CD14-positive monocyte (primary cell): ENCODE measurements at regions not wholly inside any gene's neighbourhood (a gene's known extent, or its start where the extent isn't known, plus 50 kb on each side); places are given as distances from the start of the nearest gene placed in this dataset.

ENCODE experiments used
- DNase-seq, 3 donors: peaks; one replicate each; pipeline ENCODE4 v3.0.0-alpha.2; 2011 to 2022
- H2AFZ ChIP-seq: 2 replicates; pipeline ENCODE4 v1.6.0; 2012; ENCODE audit warnings: mild to moderate bottlenecking, low read depth, low read length, inconsistent platforms; ENCODE audit not compliant: insufficient read depth, poor library complexity, severe bottlenecking
- H3K27ac ChIP-seq, 2 donors: 1 replicate in 1 of 2; 2 replicates in 1 of 2; pipeline ENCODE4 v1.5.1; 2012 to 2013; ENCODE audit warnings: low read length in 2 of 2, control low read depth in 1 of 2, inconsistent platforms in 1 of 2, low read depth in 1 of 2, mild to moderate bottlenecking in 1 of 2
- H3K27me3 ChIP-seq, 2 donors: one replicate each; pipeline versions ENCODE4 v1.6.0 to v1.6.1; 2011 to 2013; ENCODE audit warnings: low read length in 2 of 2; ENCODE audit not compliant: control insufficient read depth in 2 of 2, insufficient read depth in 2 of 2
- H3K36me3 ChIP-seq, 2 donors: replicated peaks in 1 of 2; 1 replicate in 1 of 2; 2 replicates in 1 of 2; pipeline versions ENCODE4 v1.5.1 to v1.6.1; 2012 to 2013; ENCODE audit warnings: low read length in 2 of 2, control low read depth in 1 of 2, inconsistent platforms in 1 of 2, mild to moderate bottlenecking in 1 of 2; ENCODE audit not compliant: insufficient read depth in 2 of 2, control insufficient read depth in 1 of 2
- H3K4me1 ChIP-seq, 2 donors: 1 replicate in 1 of 2; 2 replicates in 1 of 2; pipeline versions ENCODE4 v1.5.1 to v1.6.1; 2012 to 2013; ENCODE audit warnings: low read length in 2 of 2, control low read depth in 1 of 2, inconsistent platforms in 1 of 2, mild to moderate bottlenecking in 1 of 2, moderate library complexity in 1 of 2; ENCODE audit not compliant: insufficient read depth in 2 of 2, control insufficient read depth in 1 of 2
- H3K4me2 ChIP-seq: replicated peaks from 2 replicates; pipeline ENCODE3; 2012; ENCODE audit warnings: low read length, moderate library complexity, mild to moderate bottlenecking; ENCODE audit not compliant: poor library complexity, severe bottlenecking; ENCODE audit errors: extremely low read depth
- H3K4me3 ChIP-seq, 3 experiments: fragments of 200-600 bp in 1 of 3; sonication (generic) in 1 of 3; replicated peaks in 1 of 3; 1 replicate in 2 of 3; 2 replicates in 1 of 3; pipeline ENCODE4 v1.5.1; 2011 to 2013; ENCODE audit warnings: low read length in 3 of 3, mild to moderate bottlenecking in 3 of 3, control low read depth in 2 of 3, low read depth in 2 of 3, inconsistent platforms in 1 of 3, moderate library complexity in 1 of 3
- H3K79me2 ChIP-seq: 2 replicates; pipeline ENCODE4 v1.6.0; 2012; ENCODE audit warnings: mild to moderate bottlenecking, control low read depth, inconsistent platforms, low read length, moderate library complexity; ENCODE audit not compliant: insufficient read depth
- H3K9ac ChIP-seq: 2 replicates; pipeline ENCODE4 v1.6.0; 2017; ENCODE audit warnings: low read length, mild to moderate bottlenecking; ENCODE audit not compliant: insufficient read depth, poor library complexity, severe bottlenecking
- H3K9me3 ChIP-seq, 2 donors: replicated peaks in 1 of 2; 1 replicate in 1 of 2; 2 replicates in 1 of 2; pipeline versions ENCODE4 v1.5.1 to v1.6.1; 2012 to 2013; ENCODE audit warnings: low read length in 2 of 2, control low read depth in 1 of 2; ENCODE audit not compliant: control insufficient read depth in 1 of 2, insufficient read depth in 1 of 2
- H4K20me1 ChIP-seq: 2 replicates; pipeline ENCODE4 v1.6.0; 2012; ENCODE audit warnings: mild to moderate bottlenecking, low read length, control low read depth, moderate library complexity; ENCODE audit not compliant: insufficient read depth
- H3K27ac Mint-ChIP-seq, 7 donors: one replicate each; pipeline ENCODE4 v1.8.0; 2020; ENCODE audit warnings: mild to moderate bottlenecking in 7 of 7, mixed read lengths in 7 of 7, moderate library complexity in 6 of 7, inconsistent platforms in 2 of 7
- H3K27me3 Mint-ChIP-seq, 3 donors: one replicate each; pipeline ENCODE4 v1.8.0; 2021 to 2022; ENCODE audit warnings: low read depth in 3 of 3, mild to moderate bottlenecking in 3 of 3, mixed read lengths in 3 of 3, moderate library complexity in 3 of 3, inconsistent platforms in 1 of 3
- H3K36me3 Mint-ChIP-seq, 2 donors: one replicate each; pipeline ENCODE4 v1.8.0; 2020; ENCODE audit warnings: mixed read lengths in 2 of 2, inconsistent platforms in 1 of 2, mild to moderate bottlenecking in 1 of 2
- H3K4me1 Mint-ChIP-seq: one replicate; pipeline ENCODE4 v1.8.0; 2020; ENCODE audit warnings: mild to moderate bottlenecking, mixed read lengths
- H3K4me3 Mint-ChIP-seq, 2 donors: one replicate each; pipeline ENCODE4 v1.8.0; 2020; ENCODE audit warnings: mild to moderate bottlenecking in 2 of 2, mixed read lengths in 2 of 2, moderate library complexity in 1 of 2
- H3K9me3 Mint-ChIP-seq, 7 donors: one replicate each; pipeline ENCODE4 v1.8.0; 2020 to 2022; ENCODE audit warnings: mixed read lengths in 7 of 7, mild to moderate bottlenecking in 6 of 7, moderate library complexity in 6 of 7, inconsistent platforms in 2 of 7
- CTCF ChIP-seq: fragments of 200-600 bp; IDR thresholded peaks from one replicate; pipeline ENCODE4 v1.8.0; 2022; ENCODE audit warnings: antibody characterized with exemption, mild to moderate bottlenecking
- WGBS: methylation state at CpG from one replicate; pipeline ENCODE4 v1.1.5; 2013; ENCODE audit warnings: missing lambda C conversion rate; ENCODE audit not compliant: insufficient coverage; 5-methylcytosine and 5-hydroxymethylcytosine counted together
- intact Hi-C, 2 donors: fragments of 100-400 bp; cut with micrococcal nuclease; formaldehyde crosslinking; loops; one replicate each; pipeline versions ENCODE4 v1.15.0 to v1.15.1; 2023

- Mint-ChIP-seq H3K27me3 (peaks cover 1 to 5% (median 4%) of the 10 kb centered on the region in 3 donors), H3K36me3 (peaks cover 4 to 5% of the 10 kb centered on the region in 2 donors), H3K27ac (peak overlapping the region; percentile 61 to 89 (median 76)), H3K4me1 (peaks cover 17% of the 10 kb centered on the region), H3K4me3 (peak overlapping the region in 1 of 2 donors; percentile 72), H3K9me3 (peaks cover 3 to 9% (median 4%) of the 10 kb centered on the region in 7 donors)
- peak; percentile 5 to 15 (median 12) for DNase-seq
- no peaks in the 10 kb centered on the region for H4K20me1 ChIP-seq
- no peaks in the 10 kb centered on the region for H3K27me3 ChIP-seq
- no peaks in the 10 kb centered on the region for H3K36me3 ChIP-seq
- 79% methylated on average over 2 of the region's 3 CpGs for WGBS
- H3K27ac ChIP-seq: peak overlapping the region; percentile 76 to 89
- no peak for TF ChIP-seq CTCF
- H3K79me2 ChIP-seq: no peaks in the 10 kb centered on the region
- peaks cover 16 to 18% of the 10 kb centered on the region in 2 donors for H3K4me1 ChIP-seq
- intact Hi-C loops: no loop called here
- peak overlapping the region; percentile 69 for H2AFZ ChIP-seq
- H3K4me3 ChIP-seq: peak overlapping the region in 1 of 3 experiments; percentile 31
- no peak overlapping the region for H3K9ac ChIP-seq
- H3K9me3 ChIP-seq: peaks cover 0 to 4% of the 10 kb centered on the region in 2 donors
- peak overlapping the region; percentile 47 for H3K4me2 ChIP-seq
Observed at GRCh38 chr14:96949594-96949993, 152.4 kb downstream of the VRK1 start.

GRCh38 chr14:96951511-96951910, 154.3 kb downstream of the VRK1 start:
- Histone ChIP-seq H4K20me1 (no peaks in the 10 kb centered on the region), H3K36me3 (no peaks in the 10 kb centered on the region), H3K27ac (no peak overlapping the region), H3K9me3 (peaks cover 0 to 4% of the 10 kb centered on the region in 2 donors), H3K9ac (no peak overlapping the region), H3K27me3 (no peaks in the 10 kb centered on the region), H3K4me1 (peaks cover 16 to 18% of the 10 kb centered on the region in 2 donors), H3K4me3 (no peak overlapping the region), H2AFZ (no peak overlapping the region), H3K4me2 (no peak overlapping the region), H3K79me2 (no peaks in the 10 kb centered on the region)
- Mint-ChIP-seq H3K4me1 (peaks cover 17% of the 10 kb centered on the region), H3K9me3 (peaks cover 3 to 11% (median 6%) of the 10 kb centered on the region in 7 donors), H3K36me3 (peaks cover 4 to 5% of the 10 kb centered on the region in 2 donors), H3K27me3 (peaks cover 3 to 7% (median 4%) of the 10 kb centered on the region in 3 donors), H3K27ac (no peak overlapping the region), H3K4me3 (no peak overlapping the region)
- 93% methylated on average over 4 of the region's 7 CpGs for WGBS
- intact Hi-C loops: no loop called here
- DNase-seq: no peak
- no peak for TF ChIP-seq CTCF
